NCI-H1092 treated with DMSO at 0.1 percent for 48 hours (cell line): ENCODE measurements at regions not wholly inside any gene's neighbourhood (a gene's known extent, or its start where the extent isn't known, plus 50 kb on each side); places are given as distances from the start of the nearest gene placed in this dataset.
"Not testable (repeated sequence)": the region's sequence is repeated elsewhere in the genome, so short reads cannot be mapped to it uniquely, and the experiment has no call there.

Source experiments
- DNase-seq: peaks from one replicate; lab custom pipeline; 2025; lab: John Stamatoyannopoulos, UW

DNA sequence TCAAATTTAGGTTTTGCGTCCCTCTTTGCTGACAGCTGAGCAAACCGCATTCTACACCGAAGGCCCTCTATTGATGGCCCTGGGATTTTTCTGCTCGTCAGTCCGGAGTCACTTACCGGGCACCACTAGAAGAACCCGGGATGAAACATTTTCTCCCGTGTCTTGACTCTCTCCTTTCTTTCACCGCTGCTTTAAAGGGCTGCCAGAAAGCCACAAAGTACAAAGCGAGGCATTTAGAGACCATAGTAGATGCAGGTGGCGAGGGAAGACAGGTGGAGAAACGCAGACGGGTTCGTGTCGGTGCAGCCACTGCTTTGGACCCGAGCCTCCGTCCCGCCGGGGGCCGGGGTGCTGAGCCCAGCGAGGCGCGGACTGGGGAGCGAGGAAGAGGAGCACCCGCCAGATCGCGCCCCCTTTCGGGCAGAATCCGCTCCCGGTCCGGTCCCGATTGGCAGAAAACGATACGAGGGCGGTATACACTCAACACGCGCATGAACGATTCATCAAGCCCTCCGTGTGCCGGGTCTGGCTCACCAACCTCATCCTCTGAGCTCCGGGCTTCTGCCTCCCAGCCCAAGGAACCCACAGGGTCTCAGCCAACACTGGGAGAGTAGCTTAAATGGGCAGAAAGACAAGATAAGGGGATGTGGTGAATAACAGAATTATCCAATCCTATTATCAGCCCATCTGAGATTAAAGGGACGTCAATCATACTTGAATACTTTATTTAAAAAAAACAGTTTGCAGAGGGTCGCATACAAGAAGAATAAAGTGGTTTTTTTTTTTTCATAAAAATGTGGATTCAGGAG, 84.9 kb downstream of the TRIM27 start:
- peak; percentile 78 for DNase-seq

DNA sequence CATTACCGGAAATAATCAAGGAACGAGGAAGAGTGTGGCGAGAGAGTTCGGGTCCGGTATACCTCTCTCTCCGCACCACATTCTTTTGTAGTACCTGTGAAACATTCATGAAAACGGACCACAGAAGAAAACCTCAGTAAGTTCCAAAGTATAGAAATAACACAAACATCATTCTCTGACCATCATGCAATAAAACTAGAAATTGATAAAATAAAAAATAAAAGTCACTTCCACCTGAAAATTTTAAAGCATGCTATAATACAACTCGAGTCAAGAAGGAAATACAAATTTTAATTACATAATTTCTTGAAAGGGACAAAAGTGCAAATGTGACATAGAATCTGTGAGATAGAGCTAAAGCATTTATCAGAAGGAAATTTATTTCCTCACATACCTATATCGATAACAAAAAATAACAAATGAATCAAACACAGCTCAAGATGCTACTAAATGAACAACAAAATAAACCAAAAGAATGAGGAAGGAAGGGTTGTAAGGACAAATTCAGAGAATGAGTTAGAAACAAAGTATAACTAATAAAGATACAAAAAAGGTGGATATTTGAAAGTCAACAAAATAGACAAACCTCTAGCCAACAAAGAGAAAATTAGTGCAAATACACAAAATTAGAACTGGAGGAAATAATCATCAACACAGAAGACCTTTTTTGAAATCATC, 84.2 kb downstream of the TRIM27 start:
- DNase-seq: no peak

DNA sequence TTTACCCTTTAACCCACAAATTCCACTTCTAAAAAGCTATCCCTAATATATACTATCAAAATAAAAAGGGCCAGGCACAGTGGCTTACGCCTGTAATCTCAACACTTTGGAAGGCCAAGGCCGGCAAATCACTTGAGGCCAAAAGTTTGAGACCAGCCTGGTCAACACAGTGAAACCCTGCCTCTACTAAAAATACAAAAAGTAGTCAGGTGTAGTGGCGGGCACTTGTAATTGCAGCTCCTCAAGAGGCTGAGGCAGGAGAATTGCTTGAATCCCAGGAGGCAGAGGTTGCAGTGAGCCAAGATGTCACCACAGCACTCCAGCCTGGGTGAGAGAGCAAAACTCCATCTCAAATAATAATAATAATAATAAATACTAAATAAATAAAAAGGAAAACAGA, 82.5 kb downstream of the TRIM27 start:
- DNase-seq: no peak

DNA sequence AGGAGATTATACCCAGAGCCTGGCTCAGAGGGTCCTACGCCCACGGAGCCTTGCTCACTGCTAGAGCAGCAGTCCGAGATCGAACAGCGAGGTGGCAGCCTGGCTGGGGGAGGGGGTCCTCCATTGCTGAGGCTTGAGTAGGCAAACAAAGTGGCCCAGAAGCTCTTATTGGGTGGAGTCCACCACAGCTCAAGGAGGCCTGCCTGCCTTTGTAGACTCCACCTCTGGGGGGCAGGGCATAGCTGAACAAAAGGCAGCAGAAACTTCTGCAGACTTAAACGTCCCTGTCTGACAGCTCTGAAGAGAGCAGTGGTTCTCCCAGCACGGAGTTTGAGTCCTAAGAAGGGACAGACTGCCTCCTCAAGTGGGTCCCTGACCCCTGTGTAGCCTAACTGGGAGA, 75.0 kb downstream of the TRIM27 start:
- DNase-seq: not testable (repeated sequence)
